ENCODE measurements at regions not wholly inside any gene's neighbourhood (a gene's known extent, or its start where the extent isn't known, plus 50 kb on each side); places are given as distances from the start of the nearest gene placed in this dataset.

GRCh38 chr18:53715243-53715853 lies 509.1 kb downstream of the MBD2 start:
- Histone ChIP-seq H3K36me3 (no peaks in the 10 kb centered on the region), H3K27me3 (ENCODE audit: insufficient read depth, low read depth, severe bottlenecking) (peaks cover 85% of the 10 kb centered on the region), H3K27ac (no peak overlapping the region), H3K9me3 (ENCODE audit: severe bottlenecking) (no peaks in the 10 kb centered on the region), H3K4me3 (ENCODE audit: low read depth, low read length) (no peak overlapping the region)
- no peak for DNase-seq
- TF ChIP-seq CTCF (IDR thresholded peaks at IDR 0.05; ENCODE audit: low read depth, low read length) = no peak

GRCh38 chr18:53710080-53710479 lies 514.4 kb downstream of the MBD2 start:
- Histone ChIP-seq H3K36me3 (no peaks in the 10 kb centered on the region), H3K27me3 (ENCODE audit: insufficient read depth, low read depth, severe bottlenecking) (peaks cover 83% of the 10 kb centered on the region), H3K4me3 (ENCODE audit: low read depth, low read length) (no peak overlapping the region), H3K27ac (no peak overlapping the region), H3K9me3 (ENCODE audit: severe bottlenecking) (no peaks in the 10 kb centered on the region)
- no peak for TF ChIP-seq CTCF (IDR thresholded peaks at IDR 0.05; ENCODE audit: low read depth, low read length)
- DNase-seq = no peak

GRCh38 chr18:53702480-53702879 lies 522.0 kb downstream of the MBD2 start:
- Histone ChIP-seq H3K27ac (no peak overlapping the region), H3K27me3 (ENCODE audit: insufficient read depth, low read depth, severe bottlenecking) (peaks cover 55% of the 10 kb centered on the region), H3K4me3 (ENCODE audit: low read depth, low read length) (no peak overlapping the region), H3K9me3 (ENCODE audit: severe bottlenecking) (no peaks in the 10 kb centered on the region), H3K36me3 (no peaks in the 10 kb centered on the region)
- TF ChIP-seq CTCF (IDR thresholded peaks at IDR 0.05; ENCODE audit: low read depth, low read length) = no peak
- no peak for DNase-seq

- no peak for TF ChIP-seq CTCF (IDR thresholded peaks at IDR 0.05; ENCODE audit: low read depth, low read length)
- DNase-seq = no peak
Measured at GRCh38 chr18:53701697-53702096, 522.8 kb downstream of the MBD2 start.

GRCh38 chr18:53698907-53699306 lies 525.6 kb downstream of the MBD2 start:
- TF ChIP-seq CTCF (IDR thresholded peaks at IDR 0.05; ENCODE audit: low read depth, low read length) = peak; percentile 60
- H3K27ac ChIP-seq = no peak overlapping the region
- H3K36me3 ChIP-seq = no peaks in the 10 kb centered on the region
- no peaks in the 10 kb centered on the region for H3K9me3 ChIP-seq (ENCODE audit: severe bottlenecking)
- DNase-seq = peak; percentile 43
- H3K27me3 ChIP-seq (ENCODE audit: insufficient read depth, low read depth, severe bottlenecking) = peaks cover 64% of the 10 kb centered on the region
- H3K4me3 ChIP-seq (ENCODE audit: low read depth, low read length) = no peak overlapping the region

More at GRCh38 chr18:53701697-53702096, 522.8 kb downstream of the MBD2 start:
- Histone ChIP-seq H3K9me3 (ENCODE audit: severe bottlenecking) (no peaks in the 10 kb centered on the region), H3K4me3 (ENCODE audit: low read depth, low read length) (no peak overlapping the region), H3K27ac (no peak overlapping the region), H3K36me3 (no peaks in the 10 kb centered on the region), H3K27me3 (ENCODE audit: insufficient read depth, low read depth, severe bottlenecking) (peaks cover 59% of the 10 kb centered on the region)

GRCh38 chr18:53689886-53690285 lies 534.6 kb downstream of the MBD2 start:
- Histone ChIP-seq H3K27me3 (ENCODE audit: insufficient read depth, low read depth, severe bottlenecking) (peaks cover 75% of the 10 kb centered on the region), H3K4me3 (ENCODE audit: low read depth, low read length) (no peak overlapping the region), H3K36me3 (no peaks in the 10 kb centered on the region), H3K27ac (no peak overlapping the region), H3K9me3 (ENCODE audit: severe bottlenecking) (no peaks in the 10 kb centered on the region)
- no peak for TF ChIP-seq CTCF (IDR thresholded peaks at IDR 0.05; ENCODE audit: low read depth, low read length)
- no peak for DNase-seq

Data from WERI-Rb-1 (cell line).